C4-2B (cell line): ENCODE measurements at regions not wholly inside any gene's neighbourhood (a gene's known extent, or its start where the extent isn't known, plus 50 kb on each side); places are given as distances from the start of the nearest gene placed in this dataset.

ENCODE experiments used
- H3K27ac ChIP-seq: fragments of 450-650 bp; 2 replicates; pipeline ENCODE4 v1.5.1; 2017
- CTCF ChIP-seq: fragments of 450-650 bp; conservative IDR thresholded peaks from 2 replicates; pipeline ENCODE4 v1.5.1; 2017; ENCODE audit warnings: mild to moderate bottlenecking
- ZFX ChIP-seq: fragments of 450-650 bp; IDR thresholded peaks from 2 replicates; pipeline ENCODE4 v1.6.1; 2017

DNA sequence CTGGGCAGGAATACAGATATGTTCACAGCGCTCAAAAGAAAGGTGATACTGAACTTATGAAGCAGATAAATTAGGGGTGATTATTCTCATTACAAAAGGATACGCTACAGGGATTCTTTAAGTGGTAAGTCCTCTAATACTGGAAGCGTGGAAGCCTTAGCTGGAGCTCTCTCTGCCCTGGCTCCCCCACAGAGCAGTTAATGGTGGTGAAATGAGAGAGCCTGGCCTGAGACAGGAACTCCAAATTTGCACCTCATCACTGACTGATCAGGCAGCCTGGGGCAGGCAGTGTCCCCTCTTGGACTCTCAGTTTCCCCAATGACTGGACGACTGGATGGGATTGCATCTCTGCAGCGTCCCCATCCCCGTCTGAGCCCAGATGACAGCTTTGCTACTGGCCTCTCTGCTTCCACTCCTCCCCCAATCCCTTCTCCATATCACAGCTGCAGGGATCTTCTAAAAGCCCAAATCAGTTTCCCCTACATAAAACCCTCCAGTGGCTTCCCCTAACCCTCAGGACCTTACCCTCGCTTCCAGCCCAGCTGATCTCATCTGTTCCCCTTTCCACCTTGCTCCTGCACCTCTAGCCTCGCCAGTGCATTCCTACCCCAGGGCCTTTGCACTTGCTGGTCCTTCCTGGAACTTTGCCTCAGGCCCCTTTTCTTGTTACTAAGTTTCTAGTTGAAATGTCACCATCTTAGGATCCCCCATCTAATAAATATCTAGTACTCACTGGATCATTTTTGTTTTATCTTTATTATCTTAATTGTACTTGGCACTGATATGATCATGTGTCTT lies 171.7 kb upstream of the LHX5 start:
- no peak overlapping the region for H3K27ac ChIP-seq
- TF ChIP-seq CTCF: no peak
- TF ChIP-seq ZFX: no peak

DNA sequence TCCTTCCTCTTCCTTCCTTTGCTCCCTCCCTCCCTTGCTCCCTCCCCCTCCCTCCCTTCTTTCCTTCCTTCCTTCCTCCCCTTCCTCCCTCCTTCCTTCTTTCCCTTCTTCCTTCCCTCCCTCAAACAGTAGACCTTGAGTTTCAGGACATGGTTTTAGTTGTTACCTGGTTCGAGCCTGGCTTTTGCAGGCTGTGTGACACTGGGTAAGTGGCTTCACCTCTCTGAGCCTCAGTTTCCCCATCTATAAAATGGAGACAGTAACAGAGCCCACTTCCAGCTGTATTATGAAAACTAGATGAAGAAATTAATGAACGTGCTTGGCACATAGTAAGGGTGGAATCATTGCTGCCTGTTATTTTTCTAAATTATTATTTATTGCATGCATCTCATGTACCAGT lies 171.0 kb upstream of the LHX5 start:
- no peak overlapping the region for H3K27ac ChIP-seq
- TF ChIP-seq ZFX: no peak
- no peak for TF ChIP-seq CTCF

GRCh38 chr12:113642216-113642615 lies 170.5 kb upstream of the LHX5 start:
- no peak overlapping the region for H3K27ac ChIP-seq
- TF ChIP-seq CTCF (no peak), ZFX (no peak)

GRCh38 chr12:113641426-113642030 lies 169.9 kb upstream of the LHX5 start:
- no peak overlapping the region for H3K27ac ChIP-seq
- TF ChIP-seq ZFX: no peak
- TF ChIP-seq CTCF: no peak

DNA sequence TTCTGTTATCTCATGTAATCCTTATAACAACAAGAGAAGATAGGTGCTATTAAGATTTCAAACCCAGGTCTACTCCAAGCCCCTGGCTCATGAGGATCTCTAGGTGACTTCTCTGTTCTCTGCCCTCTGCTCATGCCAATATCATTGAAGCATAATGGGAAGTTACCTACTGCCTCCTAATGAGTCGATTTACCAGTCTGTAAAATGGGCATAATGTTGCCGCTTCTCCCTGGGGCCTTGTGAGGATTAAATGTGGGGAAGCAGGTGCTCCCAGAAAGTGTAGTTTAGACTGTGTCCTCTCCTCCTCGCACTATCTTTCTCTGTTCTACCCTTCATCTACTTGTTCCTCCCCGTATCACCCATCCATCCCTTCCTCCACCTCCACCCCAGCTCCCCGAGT lies 169.2 kb upstream of the LHX5 start:
- no peak for TF ChIP-seq CTCF
- no peak overlapping the region for H3K27ac ChIP-seq

GRCh38 chr12:113639474-113639873 lies 167.8 kb upstream of the LHX5 start:
- no peak overlapping the region for H3K27ac ChIP-seq
- TF ChIP-seq ZFX (no peak), CTCF (no peak)

DNA sequence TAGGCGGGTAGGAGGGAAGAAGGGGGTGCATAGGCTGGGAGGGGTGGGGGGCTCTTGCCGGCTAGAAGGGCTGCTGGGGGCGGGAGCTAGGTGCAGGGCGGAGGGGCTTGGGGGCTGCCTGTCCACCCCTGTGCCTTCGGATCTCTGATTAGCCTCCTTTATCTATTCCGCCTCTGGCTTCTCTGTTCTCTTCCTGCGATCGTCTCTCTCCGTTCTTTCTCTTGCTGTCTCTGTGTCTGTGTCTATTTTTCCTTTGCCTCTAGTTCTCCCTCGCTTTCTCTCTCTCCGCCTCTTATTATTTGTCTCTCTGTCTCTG lies 166.7 kb upstream of the LHX5 start:
- TF ChIP-seq CTCF (no peak), ZFX (no peak)
- no peak overlapping the region for H3K27ac ChIP-seq
